MCF 10A (cell line): ENCODE measurements at regions not wholly inside any gene's neighbourhood (a gene's known extent, or its start where the extent isn't known, plus 50 kb on each side); places are given as distances from the start of the nearest gene placed in this dataset.

ENCODE experiments used
- BruUV-seq: library from RNA; stranded (reverse); fragments of 400-500 nt; replicated peaks from 2 replicates; lab custom pipeline; 2021; lab: Mats Ljungman, UMichigan
- CTCF ChIA-PET: fragments of 300-600 bp; sonication (Branson Sonifier 250); formaldehyde crosslinking; extraction: SDS; loops from one replicate; lab custom pipeline; 2021; ENCODE audit warnings: antibody characterized with exemption, inconsistent platforms; lab: Yijun Ruan, JAX
- POLR2A ChIA-PET: fragments of 300-600, 350-650 bp; sonication (Branson Sonifier 250); formaldehyde crosslinking; extraction: SDS; loops from one replicate; lab custom pipeline; 2020; ENCODE audit warnings: antibody characterized with exemption, inconsistent platforms; lab: Yijun Ruan, JAX
- DNase-seq: peaks from one replicate; pipeline ENCODE4 v3.0.0-alpha.2; 2018; ENCODE audit not compliant: unreplicated experiment
- H3K27ac Mint-ChIP-seq: one replicate; pipeline ENCODE4 v1.8.0; 2022; ENCODE audit warnings: mild to moderate bottlenecking, low read depth, mixed read lengths; ENCODE audit not compliant: unreplicated experiment
- H3K27me3 Mint-ChIP-seq: one replicate; pipeline ENCODE4 v1.8.0; 2022; ENCODE audit warnings: mixed read lengths; ENCODE audit not compliant: insufficient read depth, unreplicated experiment
- H3K36me3 Mint-ChIP-seq: one replicate; pipeline ENCODE4 v1.8.0; 2022; ENCODE audit warnings: mild to moderate bottlenecking, moderate library complexity, mixed read lengths; ENCODE audit not compliant: insufficient read depth, unreplicated experiment
- H3K4me1 Mint-ChIP-seq: one replicate; pipeline ENCODE4 v1.8.0; 2022; ENCODE audit warnings: mixed read lengths; ENCODE audit not compliant: insufficient read depth, unreplicated experiment
- H3K4me3 Mint-ChIP-seq: one replicate; pipeline ENCODE4 v1.8.0; 2022; ENCODE audit warnings: mild to moderate bottlenecking, moderate library complexity, mixed read lengths; ENCODE audit not compliant: unreplicated experiment
- H3K9me3 Mint-ChIP-seq: one replicate; pipeline ENCODE4 v1.8.0; 2022; ENCODE audit warnings: mixed read lengths; ENCODE audit not compliant: unreplicated experiment
- CTCF ChIP-seq: fragments of 200-600 bp; IDR thresholded peaks from one replicate; pipeline ENCODE4 v1.8.0; 2022; ENCODE audit warnings: antibody characterized with exemption, mild to moderate bottlenecking; ENCODE audit not compliant: unreplicated experiment
- intact Hi-C: fragments of 100-400 bp; cut with micrococcal nuclease; formaldehyde crosslinking; loops from 2 replicates; pipeline ENCODE4 v1.14.1; 2022

- Mint-ChIP-seq H3K4me1 (no peaks in the 10 kb centered on the region), H3K4me3 (no peak overlapping the region), H3K27ac (no peak overlapping the region), H3K9me3 (no peaks in the 10 kb centered on the region), H3K36me3 (no peaks in the 10 kb centered on the region), H3K27me3 (peaks cover 39% of the 10 kb centered on the region)
- BruUV-seq, result no TSS peak
- CTCF ChIA-PET, result interaction anchor here (1.0 to 2.2 kb wide), 3 partner anchors 13 to 280 kb away, joined by 3 to 10 read pairs (median 4); no protein-coding TSS in a partner anchor
- DNase-seq, result peak; percentile 65
- intact Hi-C loops, result no loop called here
- TF ChIP-seq CTCF, result no peak
- POLR2A ChIA-PET, result no interaction called here
These were observed 424.8 kb upstream of the PLXNA2 start for GRCh38 chr1:208668991-208669390.

GRCh38 chr1:208670778-208671177 lies 426.6 kb upstream of the PLXNA2 start:
- no TSS peak for BruUV-seq
- Mint-ChIP-seq H3K4me1 (no peaks in the 10 kb centered on the region), H3K27ac (no peak overlapping the region), H3K36me3 (no peaks in the 10 kb centered on the region), H3K27me3 (peaks cover 27% of the 10 kb centered on the region), H3K4me3 (no peak overlapping the region), H3K9me3 (no peaks in the 10 kb centered on the region)
- ChIA-PET POLR2A (interaction anchor here (1.2 kb wide), 1 partner anchor 577 kb away, joined by 3 read pairs; no protein-coding TSS in a partner anchor), CTCF (interaction anchor here (1.1 kb wide), 2 partner anchors 17 to 537 kb away, joined by 3 to 5 read pairs; no protein-coding TSS in a partner anchor)
- TF ChIP-seq CTCF, result no peak
- no peak for DNase-seq
- intact Hi-C loops, result no loop called here

GRCh38 chr1:208681878-208682663 lies 437.9 kb upstream of the PLXNA2 start:
- ChIA-PET POLR2A (no interaction called here), CTCF (interaction anchor here (0.6 to 1.7 kb wide), 4 partner anchors 11 to 525 kb away, joined by 3 to 8 read pairs (median 5); no protein-coding TSS in a partner anchor)
- H3K4me1 Mint-ChIP-seq, result no peaks in the 10 kb centered on the region
- H3K27ac Mint-ChIP-seq, result no peak overlapping the region
- H3K4me3 Mint-ChIP-seq, result no peak overlapping the region
- TF ChIP-seq CTCF, result no peak
- no TSS peak for BruUV-seq
- peaks cover 9% of the 10 kb centered on the region for H3K27me3 Mint-ChIP-seq
- no peaks in the 10 kb centered on the region for H3K9me3 Mint-ChIP-seq
- peak; percentile 14 for DNase-seq
- intact Hi-C loops, result no loop called here
- no peaks in the 10 kb centered on the region for H3K36me3 Mint-ChIP-seq

GRCh38 chr1:208682664-208683013 lies 438.5 kb upstream of the PLXNA2 start:
- intact Hi-C loops, result no loop called here
- ChIA-PET POLR2A (no interaction called here), CTCF (interaction anchor here (0.5 to 3.4 kb wide), 7 partner anchors 10 to 685 kb away, joined by 3 to 14 read pairs (median 4); no protein-coding TSS in a partner anchor)
- Mint-ChIP-seq H3K9me3 (no peaks in the 10 kb centered on the region), H3K4me1 (no peaks in the 10 kb centered on the region), H3K36me3 (no peaks in the 10 kb centered on the region), H3K4me3 (no peak overlapping the region), H3K27ac (no peak overlapping the region), H3K27me3 (peaks cover 4% of the 10 kb centered on the region)
- BruUV-seq, result no TSS peak
- no peak for DNase-seq
- no peak for TF ChIP-seq CTCF
